HL-60 (cell line): ENCODE measurements at regions not wholly inside any gene's neighbourhood (a gene's known extent, or its start where the extent isn't known, plus 50 kb on each side); places are given as distances from the start of the nearest gene placed in this dataset.

Experiments used
- GABPA ChIP-seq: IDR thresholded peaks from 2 replicates; pipeline ENCODE4 v1.6.1; 2012; ENCODE audit warnings: low read depth
- POLR2AphosphoS5 ChIP-seq: IDR thresholded peaks from 2 replicates; pipeline ENCODE4 v1.6.1; 2012; ENCODE audit warnings: low read depth
- SPI1 ChIP-seq: IDR thresholded peaks from 2 replicates; pipeline ENCODE4 v1.6.1; 2012; ENCODE audit warnings: low read depth, mild to moderate bottlenecking, borderline replicate concordance
- TF ChIP-seq, protein P1 (sequence below): IDR thresholded peaks from one replicate; pipeline ENCODE4 v1.5.1; 2011; ENCODE audit warnings: low read length, control low read depth, inconsistent platforms; ENCODE audit not compliant: insufficient read depth
- TF ChIP-seq, protein P2 (sequence below): IDR thresholded peaks from 2 replicates; pipeline ENCODE4 v1.6.1; 2012; ENCODE audit warnings: low read depth; ENCODE audit not compliant: insufficient replicate concordance

DNA sequence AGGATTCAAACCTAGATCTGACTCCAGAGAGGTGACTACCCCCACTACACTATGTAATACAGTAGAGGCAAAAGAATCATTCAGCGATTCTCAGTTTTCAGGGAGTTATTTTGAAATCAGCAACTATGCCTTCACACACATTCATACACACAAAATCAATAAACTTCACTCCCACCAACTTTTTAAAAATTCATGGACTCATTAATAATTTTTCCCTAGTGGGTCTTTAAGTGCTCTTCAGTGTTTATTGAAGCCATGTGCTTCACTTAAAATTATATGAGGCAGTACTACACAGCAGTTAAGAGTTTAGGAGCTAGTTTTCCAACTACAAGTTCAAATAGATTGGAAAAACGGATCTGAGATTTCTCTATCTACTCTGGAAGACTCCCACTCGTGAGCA, 452.7 kb upstream of the ADGRB3 start:
- TF ChIP-seq, protein P1, sequence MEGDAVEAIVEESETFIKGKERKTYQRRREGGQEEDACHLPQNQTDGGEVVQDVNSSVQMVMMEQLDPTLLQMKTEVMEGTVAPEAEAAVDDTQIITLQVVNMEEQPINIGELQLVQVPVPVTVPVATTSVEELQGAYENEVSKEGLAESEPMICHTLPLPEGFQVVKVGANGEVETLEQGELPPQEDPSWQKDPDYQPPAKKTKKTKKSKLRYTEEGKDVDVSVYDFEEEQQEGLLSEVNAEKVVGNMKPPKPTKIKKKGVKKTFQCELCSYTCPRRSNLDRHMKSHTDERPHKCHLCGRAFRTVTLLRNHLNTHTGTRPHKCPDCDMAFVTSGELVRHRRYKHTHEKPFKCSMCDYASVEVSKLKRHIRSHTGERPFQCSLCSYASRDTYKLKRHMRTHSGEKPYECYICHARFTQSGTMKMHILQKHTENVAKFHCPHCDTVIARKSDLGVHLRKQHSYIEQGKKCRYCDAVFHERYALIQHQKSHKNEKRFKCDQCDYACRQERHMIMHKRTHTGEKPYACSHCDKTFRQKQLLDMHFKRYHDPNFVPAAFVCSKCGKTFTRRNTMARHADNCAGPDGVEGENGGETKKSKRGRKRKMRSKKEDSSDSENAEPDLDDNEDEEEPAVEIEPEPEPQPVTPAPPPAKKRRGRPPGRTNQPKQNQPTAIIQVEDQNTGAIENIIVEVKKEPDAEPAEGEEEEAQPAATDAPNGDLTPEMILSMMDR, result no peak
- no peak for TF ChIP-seq SPI1
- TF ChIP-seq POLR2AphosphoS5, result no peak
- TF ChIP-seq, protein P2, sequence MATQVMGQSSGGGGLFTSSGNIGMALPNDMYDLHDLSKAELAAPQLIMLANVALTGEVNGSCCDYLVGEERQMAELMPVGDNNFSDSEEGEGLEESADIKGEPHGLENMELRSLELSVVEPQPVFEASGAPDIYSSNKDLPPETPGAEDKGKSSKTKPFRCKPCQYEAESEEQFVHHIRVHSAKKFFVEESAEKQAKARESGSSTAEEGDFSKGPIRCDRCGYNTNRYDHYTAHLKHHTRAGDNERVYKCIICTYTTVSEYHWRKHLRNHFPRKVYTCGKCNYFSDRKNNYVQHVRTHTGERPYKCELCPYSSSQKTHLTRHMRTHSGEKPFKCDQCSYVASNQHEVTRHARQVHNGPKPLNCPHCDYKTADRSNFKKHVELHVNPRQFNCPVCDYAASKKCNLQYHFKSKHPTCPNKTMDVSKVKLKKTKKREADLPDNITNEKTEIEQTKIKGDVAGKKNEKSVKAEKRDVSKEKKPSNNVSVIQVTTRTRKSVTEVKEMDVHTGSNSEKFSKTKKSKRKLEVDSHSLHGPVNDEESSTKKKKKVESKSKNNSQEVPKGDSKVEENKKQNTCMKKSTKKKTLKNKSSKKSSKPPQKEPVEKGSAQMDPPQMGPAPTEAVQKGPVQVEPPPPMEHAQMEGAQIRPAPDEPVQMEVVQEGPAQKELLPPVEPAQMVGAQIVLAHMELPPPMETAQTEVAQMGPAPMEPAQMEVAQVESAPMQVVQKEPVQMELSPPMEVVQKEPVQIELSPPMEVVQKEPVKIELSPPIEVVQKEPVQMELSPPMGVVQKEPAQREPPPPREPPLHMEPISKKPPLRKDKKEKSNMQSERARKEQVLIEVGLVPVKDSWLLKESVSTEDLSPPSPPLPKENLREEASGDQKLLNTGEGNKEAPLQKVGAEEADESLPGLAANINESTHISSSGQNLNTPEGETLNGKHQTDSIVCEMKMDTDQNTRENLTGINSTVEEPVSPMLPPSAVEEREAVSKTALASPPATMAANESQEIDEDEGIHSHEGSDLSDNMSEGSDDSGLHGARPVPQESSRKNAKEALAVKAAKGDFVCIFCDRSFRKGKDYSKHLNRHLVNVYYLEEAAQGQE, result no peak
- TF ChIP-seq GABPA, result no peak
